Kidney (tissue), 13 donors: ENCODE measurements at regions not wholly inside any gene's neighbourhood (a gene's known extent, or its start where the extent isn't known, plus 50 kb on each side); places are given as distances from the start of the nearest gene placed in this dataset.

Experiments used
- DNase-seq, 5 donors: peaks; one replicate each; pipeline ENCODE4 v3.0.0-alpha.2; 2013 to 2020
- FAIRE-seq: peaks from 2 replicates; lab custom pipeline; 2012; peaks lifted over from hg19 to GRCh38; lab: Jason Lieb, UNC
- H3K27ac ChIP-seq, 2 donors: one replicate each; pipeline ENCODE4 v1.7.0; 2013; ENCODE audit warnings: low read depth in 2 of 2, low read length in 2 of 2, inconsistent platforms in 1 of 2
- H3K27me3 ChIP-seq: one replicate; pipeline ENCODE4 v1.7.1; 2013; ENCODE audit warnings: low read length, inconsistent platforms; ENCODE audit not compliant: control insufficient read depth, insufficient read depth
- H3K36me3 ChIP-seq, 3 donors: one replicate each; pipeline versions ENCODE4 v1.7.0 to v1.7.1; 2013; ENCODE audit warnings: low read length in 3 of 3, control low read depth in 1 of 3, inconsistent platforms in 1 of 3; ENCODE audit not compliant: insufficient read depth in 3 of 3, control insufficient read depth in 2 of 3
- H3K4me1 ChIP-seq, 3 donors: one replicate each; pipeline versions ENCODE4 v1.7.0 to v1.7.1; 2013; ENCODE audit warnings: low read length in 3 of 3, inconsistent platforms in 1 of 3, low read depth in 1 of 3; ENCODE audit not compliant: control insufficient read depth in 2 of 3, insufficient read depth in 2 of 3
- H3K4me3 ChIP-seq, 3 donors: one replicate each; pipeline versions ENCODE4 v1.7.0 to v1.8.1; 2013; ENCODE audit warnings: low read length in 3 of 3, control low read depth in 1 of 3, inconsistent platforms in 1 of 3
- H3K9ac ChIP-seq, 3 donors: one replicate each; pipeline versions ENCODE4 v1.7.0 to v1.7.1; 2013; ENCODE audit warnings: low read length in 3 of 3, control low read depth in 1 of 3, inconsistent platforms in 1 of 3
- H3K9me3 ChIP-seq, 3 donors: one replicate each; pipeline versions ENCODE4 v1.7.0 to v1.7.1; 2013; ENCODE audit warnings: low read length in 3 of 3, control low read depth in 1 of 3, inconsistent platforms in 1 of 3; ENCODE audit not compliant: control insufficient read depth in 2 of 3, insufficient read depth in 1 of 3
- CTCF ChIP-seq: IDR thresholded peaks from 3 replicates; pipeline ENCODE4 v1.5.1; 2012; ENCODE audit warnings: mild to moderate bottlenecking, moderate library complexity, borderline replicate concordance; ENCODE audit not compliant: insufficient read depth; ENCODE audit errors: extremely low read depth
- intact Hi-C: fragments of 100-400 bp; cut with DNase I; formaldehyde crosslinking; loops from one replicate; pipeline ENCODE4 v1.11.1; 2022
- donor health status: control.
- donor health status: control.
- donor health status: control.
- donor health status: control.
- donor health status: control.
- donor health status: DM: yes; HTN: yes; CAD: no.
- donor health status: Normal renal cell carcinoma (clear cell type).

GRCh38 chr12:58980768-58981167 is 60.5 kb upstream of the LRIG3 start:
- TF ChIP-seq CTCF, result no peak
- no peak for DNase-seq
- Histone ChIP-seq H3K9me3 (no peaks in the 10 kb centered on the region), H3K4me1 (no peaks in the 10 kb centered on the region), H3K36me3 (no peaks in the 10 kb centered on the region), H3K9ac (no peak overlapping the region), H3K27ac (no peak overlapping the region), H3K4me3 (no peak overlapping the region), H3K27me3 (no peaks in the 10 kb centered on the region)
- no peak for FAIRE-seq
- intact Hi-C loops, result no loop called here

- Histone ChIP-seq H3K9ac (no peak overlapping the region), H3K27me3 (no peaks in the 10 kb centered on the region), H3K4me1 (no peaks in the 10 kb centered on the region), H3K27ac (no peak overlapping the region), H3K9me3 (no peaks in the 10 kb centered on the region), H3K36me3 (no peaks in the 10 kb centered on the region), H3K4me3 (no peak overlapping the region)
- no peak for FAIRE-seq
- TF ChIP-seq CTCF, result no peak
- intact Hi-C loops, result no loop called here
- DNase-seq, result no peak
Observed at GRCh38 chr12:58978717-58979116, 58.4 kb upstream of the LRIG3 start.

- Histone ChIP-seq H3K36me3 (no peaks in the 10 kb centered on the region), H3K4me1 (no peaks in the 10 kb centered on the region), H3K27ac (no peak overlapping the region), H3K4me3 (no peak overlapping the region), H3K27me3 (no peaks in the 10 kb centered on the region), H3K9me3 (no peaks in the 10 kb centered on the region), H3K9ac (no peak overlapping the region)
- no peak for FAIRE-seq
- TF ChIP-seq CTCF, result no peak
- no peak for DNase-seq
- intact Hi-C loops, result no loop called here
Observed at GRCh38 chr12:58977476-58977875, 57.2 kb upstream of the LRIG3 start.

- no peak for FAIRE-seq
- Histone ChIP-seq H3K4me1 (no peaks in the 10 kb centered on the region), H3K36me3 (no peaks in the 10 kb centered on the region), H3K9ac (no peak overlapping the region), H3K9me3 (no peaks in the 10 kb centered on the region), H3K4me3 (no peak overlapping the region), H3K27ac (no peak overlapping the region), H3K27me3 (no peaks in the 10 kb centered on the region)
- TF ChIP-seq CTCF, result no peak
- intact Hi-C loops, result no loop called here
- DNase-seq, result no peak
Observed at GRCh38 chr12:58976146-58976545, 55.8 kb upstream of the LRIG3 start.
